Anterior cingulate cortex (tissue), 58 donors: ENCODE measurements at regions not wholly inside any gene's neighbourhood (a gene's known extent, or its start where the extent isn't known, plus 50 kb on each side); places are given as distances from the start of the nearest gene placed in this dataset.
"Not testable (repeated sequence)": the region's sequence is repeated elsewhere in the genome, so short reads cannot be mapped to it uniquely, and the experiment has no call there.

Source experiments
- DNase-seq, 58 donors: peaks; one replicate each; lab custom pipeline; 2025; lab: John Stamatoyannopoulos, UW

GRCh38 chr6:98366371-98366770, 468.0 kb upstream of the POU3F2 start:
- DNase-seq = no peak

GRCh38 chr6:98380589-98380988, 453.8 kb upstream of the POU3F2 start:
- no peak for DNase-seq

GRCh38 chr6:98382246-98382645, 452.1 kb upstream of the POU3F2 start:
- no peak for DNase-seq

- no peak for DNase-seq
These were observed 450.0 kb upstream of the POU3F2 start for GRCh38 chr6:98384334-98384733.

- peak in 2 of 58 donors; percentile 1 for DNase-seq
These were observed 449.6 kb upstream of the POU3F2 start for GRCh38 chr6:98384801-98385200.

- DNase-seq = no peak
These were observed 438.7 kb upstream of the POU3F2 start for GRCh38 chr6:98395610-98396166.

- DNase-seq = peak in 18 of 58 donors; percentile 0 to 68 (median 14)
These were observed 418.3 kb upstream of the POU3F2 start for GRCh38 chr6:98416027-98416426.

- DNase-seq = not testable (repeated sequence)
These were observed 417.7 kb upstream of the POU3F2 start for GRCh38 chr6:98416497-98417158.

- DNase-seq = no peak
These were observed 400.9 kb upstream of the POU3F2 start for GRCh38 chr6:98433325-98434056.

GRCh38 chr6:98443633-98444032, 390.7 kb upstream of the POU3F2 start:
- DNase-seq = no peak

GRCh38 chr6:98452685-98453084, 381.7 kb upstream of the POU3F2 start:
- no peak for DNase-seq

- no peak for DNase-seq
These were observed 379.5 kb upstream of the POU3F2 start for GRCh38 chr6:98454809-98455322.

- DNase-seq = peak in 4 of 58 donors; percentile 1 to 71 (median 10)
These were observed 375.7 kb upstream of the POU3F2 start for GRCh38 chr6:98458708-98459107.

- no peak for DNase-seq
These were observed 371.1 kb upstream of the POU3F2 start for GRCh38 chr6:98463038-98464000.

GRCh38 chr6:98467091-98467490, 367.3 kb upstream of the POU3F2 start:
- no peak for DNase-seq

- no peak for DNase-seq
These were observed 366.5 kb upstream of the POU3F2 start for GRCh38 chr6:98467902-98468301.

GRCh38 chr6:98469141-98469540, 365.2 kb upstream of the POU3F2 start:
- no peak for DNase-seq

- DNase-seq = no peak
These were observed 363.6 kb upstream of the POU3F2 start for GRCh38 chr6:98470821-98471220.

GRCh38 chr6:98471444-98471843, 362.9 kb upstream of the POU3F2 start:
- no peak for DNase-seq

GRCh38 chr6:98477231-98477630, 357.1 kb upstream of the POU3F2 start:
- DNase-seq = no peak
